Panc1 (cell line): ENCODE measurements at regions not wholly inside any gene's neighbourhood (a gene's known extent, or its start where the extent isn't known, plus 50 kb on each side); places are given as distances from the start of the nearest gene placed in this dataset.

Experiments
- CTCF ChIP-seq: fragments of 450-650 bp; IDR thresholded peaks from 2 replicates; pipeline ENCODE4 v1.5.1; 2017; ENCODE audit warnings: mild to moderate bottlenecking
- POLR2AphosphoS5 ChIP-seq: IDR thresholded peaks from 2 replicates; pipeline ENCODE4 v1.6.1; 2012; ENCODE audit warnings: mild to moderate bottlenecking, low read depth, low read length, moderate library complexity
- REST ChIP-seq, 2 experiments: IDR thresholded peaks; 2 replicates each; pipeline ENCODE4 v1.6.1; 2011 to 2012; ENCODE audit warnings: low read depth in 2 of 2, control low read depth in 1 of 2, low read length in 1 of 2, mild to moderate bottlenecking in 1 of 2, moderate library complexity in 1 of 2; ENCODE audit not compliant: insufficient read depth in 1 of 2
- SIN3A ChIP-seq: IDR thresholded peaks from 2 replicates; pipeline ENCODE4 v1.6.1; 2012; ENCODE audit warnings: low read depth, mild to moderate bottlenecking, low read length, moderate library complexity, borderline replicate concordance; ENCODE audit not compliant: insufficient read depth
- TCF7L2 ChIP-seq: IDR thresholded peaks from 2 replicates; pipeline ENCODE4 v1.6.1; 2011; ENCODE audit warnings: mild to moderate bottlenecking, low read depth, low read length, inconsistent platforms

- TF ChIP-seq CTCF (no peak), TCF7L2 (no peak), POLR2AphosphoS5 (no peak), REST (IDR thresholded peaks at IDR 0.05; ENCODE audit: insufficient read depth in 1 of 2, low read depth in 2 of 2, low read length in 1 of 2) (no peak), SIN3A (no peak)
Observed at GRCh38 chr3:120506076-120506827, 55.5 kb upstream of the FSTL1 start.
